ENCODE measurements at regions not wholly inside any gene's neighbourhood (a gene's known extent, or its start where the extent isn't known, plus 50 kb on each side); places are given as distances from the start of the nearest gene placed in this dataset.

DNA sequence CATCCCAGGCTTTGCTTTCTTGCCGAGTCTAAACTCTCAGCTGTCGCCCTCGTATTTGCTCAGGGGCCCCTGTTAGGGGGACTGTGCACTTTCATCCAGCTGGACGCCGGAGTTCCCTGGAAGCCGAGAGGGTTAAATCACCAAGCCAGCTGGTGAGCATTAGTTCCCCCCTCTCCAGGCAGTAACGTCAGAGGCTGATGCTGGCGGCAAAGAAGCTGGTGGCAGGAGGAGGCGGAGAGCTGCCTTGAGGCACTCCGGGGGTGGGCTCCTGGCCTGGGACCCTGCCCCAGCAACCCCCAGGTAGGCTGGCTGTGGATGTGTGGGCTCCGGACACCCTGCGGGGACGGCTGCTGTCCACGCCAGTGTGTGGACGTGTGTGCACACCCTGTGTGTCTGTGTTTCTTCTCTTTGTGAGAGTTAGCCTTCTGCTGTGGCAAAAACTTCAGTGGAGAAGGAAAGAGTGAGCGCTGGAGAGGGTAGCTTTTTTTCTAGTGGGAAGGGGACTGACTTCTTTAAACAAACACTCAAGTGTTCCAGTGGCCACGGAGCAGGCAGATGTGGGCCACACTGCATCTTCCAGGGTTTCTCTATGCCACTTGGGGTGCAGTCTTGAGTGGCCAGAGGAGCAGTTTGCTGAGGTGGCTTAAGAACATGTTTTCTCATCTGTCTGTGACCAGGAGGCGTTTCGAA, 84.7 kb downstream of the GLI2 start:
- H3K27ac ChIP-seq, result peak overlapping the region in 2 of 4 donors; percentile 2 to 68
- no peaks in the 10 kb centered on the region for H3K27me3 ChIP-seq
- no peaks in the 10 kb centered on the region for H3K9me3 ChIP-seq
- no peak overlapping the region for H3K4me3 ChIP-seq
- peaks cover 0 to 23% (median 7%) of the 10 kb centered on the region in 4 donors for H3K4me1 ChIP-seq
- no peaks in the 10 kb centered on the region for H3K36me3 ChIP-seq
- 28 to 34% methylated on average over 16 to 19 of the region's 19 CpGs for WGBS, 2 donors
- no peak for TF ChIP-seq EP300 (IDR thresholded peaks at IDR 0.05)
- TF ChIP-seq POLR2A (IDR thresholded peaks at IDR 0.05), result no peak
- TF ChIP-seq, protein P1, sequence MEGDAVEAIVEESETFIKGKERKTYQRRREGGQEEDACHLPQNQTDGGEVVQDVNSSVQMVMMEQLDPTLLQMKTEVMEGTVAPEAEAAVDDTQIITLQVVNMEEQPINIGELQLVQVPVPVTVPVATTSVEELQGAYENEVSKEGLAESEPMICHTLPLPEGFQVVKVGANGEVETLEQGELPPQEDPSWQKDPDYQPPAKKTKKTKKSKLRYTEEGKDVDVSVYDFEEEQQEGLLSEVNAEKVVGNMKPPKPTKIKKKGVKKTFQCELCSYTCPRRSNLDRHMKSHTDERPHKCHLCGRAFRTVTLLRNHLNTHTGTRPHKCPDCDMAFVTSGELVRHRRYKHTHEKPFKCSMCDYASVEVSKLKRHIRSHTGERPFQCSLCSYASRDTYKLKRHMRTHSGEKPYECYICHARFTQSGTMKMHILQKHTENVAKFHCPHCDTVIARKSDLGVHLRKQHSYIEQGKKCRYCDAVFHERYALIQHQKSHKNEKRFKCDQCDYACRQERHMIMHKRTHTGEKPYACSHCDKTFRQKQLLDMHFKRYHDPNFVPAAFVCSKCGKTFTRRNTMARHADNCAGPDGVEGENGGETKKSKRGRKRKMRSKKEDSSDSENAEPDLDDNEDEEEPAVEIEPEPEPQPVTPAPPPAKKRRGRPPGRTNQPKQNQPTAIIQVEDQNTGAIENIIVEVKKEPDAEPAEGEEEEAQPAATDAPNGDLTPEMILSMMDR (IDR thresholded peaks at IDR 0.05), result no peak
- DNase-seq (ENCODE audit: low spot score in 2 of 2), result no peak

DNA sequence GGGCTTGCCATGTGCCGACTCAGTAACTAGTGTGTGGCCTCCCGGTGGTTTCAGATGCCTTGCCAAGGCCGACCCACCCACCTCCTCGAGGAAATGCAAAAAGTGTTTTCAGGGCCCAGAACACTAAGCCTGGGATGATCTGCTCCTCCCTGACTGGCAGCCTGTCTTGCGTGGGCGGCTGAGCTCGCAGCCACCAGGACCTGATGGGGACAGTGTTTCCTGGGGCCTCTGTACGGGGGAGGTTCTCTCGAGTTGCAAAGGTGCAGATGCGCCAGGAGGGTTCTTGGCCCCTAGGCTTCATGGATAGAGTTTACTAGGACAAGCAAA, 85.2 kb downstream of the GLI2 start:
- Histone ChIP-seq H3K4me3 (no peak overlapping the region), H3K9me3 (no peaks in the 10 kb centered on the region), H3K36me3 (no peaks in the 10 kb centered on the region), H3K27ac (peak overlapping the region in 1 of 4 donors; percentile 2), H3K27me3 (no peaks in the 10 kb centered on the region), H3K4me1 (peaks cover 0 to 29% (median 7%) of the 10 kb centered on the region in 4 donors)
- no peak for TF ChIP-seq EP300 (IDR thresholded peaks at IDR 0.05)
- no peak for TF ChIP-seq POLR2A (IDR thresholded peaks at IDR 0.05)
- TF ChIP-seq, protein P1 (IDR thresholded peaks at IDR 0.05), result no peak
- no peak for DNase-seq (ENCODE audit: low spot score in 2 of 2)
- 35 to 53% methylated on average over 10 of the region's 10 CpGs for WGBS, 2 donors

DNA sequence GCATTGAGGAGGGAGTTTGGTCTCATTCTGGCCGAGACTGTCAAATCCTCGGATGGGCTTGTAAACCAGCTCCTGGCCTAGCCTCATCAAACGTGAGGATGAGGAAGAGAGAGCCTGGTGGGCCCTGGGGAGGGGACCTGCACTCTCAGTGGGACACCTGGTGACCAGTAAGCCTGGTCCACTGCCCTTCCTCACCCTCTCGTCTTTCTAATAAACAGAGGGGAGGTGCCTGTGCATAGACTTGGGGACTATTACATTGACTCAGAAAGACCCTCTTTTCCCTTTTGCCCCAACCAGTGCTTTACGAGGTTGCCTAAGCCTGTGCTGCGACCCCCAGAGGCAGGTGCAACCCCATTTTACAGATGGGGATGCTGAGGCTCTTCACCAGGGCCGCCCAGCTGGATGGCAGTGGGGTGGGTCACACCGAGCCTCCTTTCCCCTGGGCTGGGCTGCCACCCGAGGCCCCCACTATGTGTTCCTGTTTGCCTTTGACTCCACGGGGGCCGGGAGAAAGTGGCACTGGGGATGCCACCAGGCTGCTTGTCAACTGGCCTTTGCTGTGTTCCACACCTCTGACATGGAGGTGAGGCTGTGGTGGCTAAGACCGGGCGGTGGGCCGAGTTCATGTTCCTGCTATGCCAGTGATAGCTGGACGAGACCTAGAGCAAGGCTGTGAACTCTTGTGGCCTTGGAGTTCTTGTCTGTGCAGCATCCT, 85.9 kb downstream of the GLI2 start:
- Histone ChIP-seq H3K36me3 (no peaks in the 10 kb centered on the region), H3K27ac (no peak overlapping the region), H3K4me1 (peaks cover 0 to 35% (median 7%) of the 10 kb centered on the region in 4 donors), H3K27me3 (no peaks in the 10 kb centered on the region), H3K9me3 (no peaks in the 10 kb centered on the region), H3K4me3 (no peak overlapping the region)
- no peak for DNase-seq (ENCODE audit: low spot score in 2 of 2)
- TF ChIP-seq, protein P1 (IDR thresholded peaks at IDR 0.05), result no peak
- no peak for TF ChIP-seq EP300 (IDR thresholded peaks at IDR 0.05)
- no peak for TF ChIP-seq POLR2A (IDR thresholded peaks at IDR 0.05)
- WGBS, 2 donors, result 90% methylated on average over 14 to 15 of the region's 15 CpGs

DNA sequence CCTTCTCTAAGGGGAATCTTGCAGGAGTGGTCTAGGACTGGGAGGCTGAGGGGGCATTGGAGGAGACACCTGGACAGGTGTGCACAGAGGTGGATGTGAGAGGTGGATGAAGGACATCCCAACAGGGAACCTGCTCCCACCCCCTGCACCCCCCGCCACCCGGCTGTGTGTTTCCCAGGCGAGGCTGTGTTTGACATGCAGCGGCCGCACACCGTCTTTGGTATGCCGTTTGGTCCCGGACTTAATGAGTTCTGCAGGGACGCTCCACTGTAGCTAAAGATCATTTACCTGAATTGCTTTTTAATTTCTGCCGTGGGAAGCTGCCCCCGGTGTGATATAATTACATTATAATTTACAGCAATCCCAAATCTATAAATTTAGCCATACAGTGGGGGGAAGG, 87.3 kb downstream of the GLI2 start:
- no peak overlapping the region for H3K27ac ChIP-seq
- H3K4me1 ChIP-seq, result peaks cover 0 to 35% (median 7%) of the 10 kb centered on the region in 4 donors
- no peak for DNase-seq (ENCODE audit: low spot score in 2 of 2)
- no peaks in the 10 kb centered on the region for H3K9me3 ChIP-seq
- H3K4me3 ChIP-seq, result no peak overlapping the region
- no peaks in the 10 kb centered on the region for H3K27me3 ChIP-seq
- H3K36me3 ChIP-seq, result no peaks in the 10 kb centered on the region
- 69 to 84% methylated on average over 11 of the region's 11 CpGs for WGBS, 2 donors
- TF ChIP-seq EP300 (IDR thresholded peaks at IDR 0.05) (no peak), POLR2A (IDR thresholded peaks at IDR 0.05) (no peak)
- TF ChIP-seq, protein P1 (IDR thresholded peaks at IDR 0.05), result no peak

DNA sequence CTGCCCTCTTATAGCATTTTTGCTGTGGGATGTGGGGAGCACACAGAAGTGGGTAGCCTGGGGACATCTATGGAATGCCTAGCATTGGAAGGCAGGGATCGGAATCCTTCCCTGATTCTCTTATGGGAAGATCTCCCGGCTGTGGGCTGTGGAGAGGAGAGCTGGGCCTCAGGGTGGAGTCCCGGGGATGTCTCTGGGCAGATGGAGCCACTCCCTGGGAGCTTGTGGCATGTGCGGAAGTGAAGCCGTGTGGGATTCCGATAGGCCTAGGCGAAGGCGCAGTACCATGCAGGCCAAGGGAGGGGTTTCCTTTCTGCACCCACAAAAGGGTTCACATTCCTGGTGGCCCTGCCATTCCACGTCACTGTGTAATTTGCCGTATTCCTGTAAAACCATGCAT, 87.9 kb downstream of the GLI2 start:
- no peaks in the 10 kb centered on the region for H3K36me3 ChIP-seq
- H3K27ac ChIP-seq, result no peak overlapping the region
- H3K4me1 ChIP-seq, result peaks cover 0 to 33% (median 7%) of the 10 kb centered on the region in 4 donors
- TF ChIP-seq, protein P1 (IDR thresholded peaks at IDR 0.05), result no peak
- no peak for TF ChIP-seq EP300 (IDR thresholded peaks at IDR 0.05)
- TF ChIP-seq POLR2A (IDR thresholded peaks at IDR 0.05), result no peak
- no peak for DNase-seq (ENCODE audit: low spot score in 2 of 2)
- WGBS, 2 donors, result 89 to 90% methylated on average over 10 of the region's 10 CpGs
- H3K27me3 ChIP-seq, result no peaks in the 10 kb centered on the region
- H3K4me3 ChIP-seq, result no peak overlapping the region
- no peaks in the 10 kb centered on the region for H3K9me3 ChIP-seq
